Testis (tissue), 2 donors: ENCODE measurements at regions not wholly inside any gene's neighbourhood (a gene's known extent, or its start where the extent isn't known, plus 50 kb on each side); places are given as distances from the start of the nearest gene placed in this dataset.

ENCODE experiments used
- POLR2A ChIP-seq: fragments of 450-650 bp; IDR thresholded peaks from one replicate; pipeline ENCODE4 v1.6.1; 2017; ENCODE audit warnings: antibody characterized with exemption, mild to moderate bottlenecking, moderate library complexity
- TF ChIP-seq, protein P1 (sequence below), 3 experiments: fragments of 450-650 bp in 2 of 3; fragments of 200-600 bp in 1 of 3; sonication (generic) in 1 of 3; IDR thresholded peaks; one replicate each; pipeline ENCODE4 v1.5.1; 2016 to 2019; ENCODE audit warnings: antibody characterized with exemption in 3 of 3, mild to moderate bottlenecking in 2 of 3, moderate library complexity in 1 of 3

DNA sequence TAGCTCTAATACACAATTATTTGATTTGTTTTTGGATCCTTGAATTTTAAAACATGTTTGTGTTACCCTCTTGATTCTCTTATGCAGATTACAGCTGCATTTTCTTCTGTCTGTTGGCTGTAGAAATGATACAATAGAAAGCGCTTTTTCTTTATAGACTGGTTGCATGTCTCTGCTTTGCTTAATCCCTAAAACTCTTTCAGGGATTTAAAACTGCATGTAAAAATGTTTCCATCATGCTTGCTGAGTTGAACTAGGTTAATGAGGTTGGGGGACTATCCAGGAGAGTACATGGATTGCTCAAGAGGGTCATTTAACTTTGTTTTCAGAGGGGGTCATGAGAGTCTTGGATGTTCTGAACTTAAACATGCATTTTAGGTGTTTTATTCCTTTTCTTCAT is 166.4 kb upstream of the IFNG-AS1 start:
- no peak for TF ChIP-seq POLR2A
- TF ChIP-seq, protein P1, sequence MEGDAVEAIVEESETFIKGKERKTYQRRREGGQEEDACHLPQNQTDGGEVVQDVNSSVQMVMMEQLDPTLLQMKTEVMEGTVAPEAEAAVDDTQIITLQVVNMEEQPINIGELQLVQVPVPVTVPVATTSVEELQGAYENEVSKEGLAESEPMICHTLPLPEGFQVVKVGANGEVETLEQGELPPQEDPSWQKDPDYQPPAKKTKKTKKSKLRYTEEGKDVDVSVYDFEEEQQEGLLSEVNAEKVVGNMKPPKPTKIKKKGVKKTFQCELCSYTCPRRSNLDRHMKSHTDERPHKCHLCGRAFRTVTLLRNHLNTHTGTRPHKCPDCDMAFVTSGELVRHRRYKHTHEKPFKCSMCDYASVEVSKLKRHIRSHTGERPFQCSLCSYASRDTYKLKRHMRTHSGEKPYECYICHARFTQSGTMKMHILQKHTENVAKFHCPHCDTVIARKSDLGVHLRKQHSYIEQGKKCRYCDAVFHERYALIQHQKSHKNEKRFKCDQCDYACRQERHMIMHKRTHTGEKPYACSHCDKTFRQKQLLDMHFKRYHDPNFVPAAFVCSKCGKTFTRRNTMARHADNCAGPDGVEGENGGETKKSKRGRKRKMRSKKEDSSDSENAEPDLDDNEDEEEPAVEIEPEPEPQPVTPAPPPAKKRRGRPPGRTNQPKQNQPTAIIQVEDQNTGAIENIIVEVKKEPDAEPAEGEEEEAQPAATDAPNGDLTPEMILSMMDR (IDR thresholded peaks at IDR 0.05): no peak
